ENCODE measurements at regions not wholly inside any gene's neighbourhood (a gene's known extent, or its start where the extent isn't known, plus 50 kb on each side); places are given as distances from the start of the nearest gene placed in this dataset.

GRCh38 chr13:83024955-83025594 is 857.2 kb downstream of the SLITRK1 start:
- Histone ChIP-seq H3K4me2 (no peak overlapping the region), H3K79me2 (no peaks in the 10 kb centered on the region), H3K36me3 (replicated peaks; ENCODE audit: insufficient read depth, low read depth) (no peaks in the 10 kb centered on the region), H3K27ac (no peak overlapping the region), H2AFZ (no peak overlapping the region), H3K4me1 (ENCODE audit: insufficient read depth) (no peaks in the 10 kb centered on the region), H3K9me2 (replicated peaks; ENCODE audit: insufficient read depth) (no peaks in the 10 kb centered on the region), H4K20me1 (ENCODE audit: insufficient read depth, poor library complexity, severe bottlenecking) (no peaks in the 10 kb centered on the region), H3K9me3 (ENCODE audit: low read depth) (no peaks in the 10 kb centered on the region), H3K27me3 (no peaks in the 10 kb centered on the region), H3K4me3 (no peak overlapping the region)
- peak; percentile 4 for DNase-seq (ENCODE audit: low spot score)
- TF ChIP-seq, protein P1, sequence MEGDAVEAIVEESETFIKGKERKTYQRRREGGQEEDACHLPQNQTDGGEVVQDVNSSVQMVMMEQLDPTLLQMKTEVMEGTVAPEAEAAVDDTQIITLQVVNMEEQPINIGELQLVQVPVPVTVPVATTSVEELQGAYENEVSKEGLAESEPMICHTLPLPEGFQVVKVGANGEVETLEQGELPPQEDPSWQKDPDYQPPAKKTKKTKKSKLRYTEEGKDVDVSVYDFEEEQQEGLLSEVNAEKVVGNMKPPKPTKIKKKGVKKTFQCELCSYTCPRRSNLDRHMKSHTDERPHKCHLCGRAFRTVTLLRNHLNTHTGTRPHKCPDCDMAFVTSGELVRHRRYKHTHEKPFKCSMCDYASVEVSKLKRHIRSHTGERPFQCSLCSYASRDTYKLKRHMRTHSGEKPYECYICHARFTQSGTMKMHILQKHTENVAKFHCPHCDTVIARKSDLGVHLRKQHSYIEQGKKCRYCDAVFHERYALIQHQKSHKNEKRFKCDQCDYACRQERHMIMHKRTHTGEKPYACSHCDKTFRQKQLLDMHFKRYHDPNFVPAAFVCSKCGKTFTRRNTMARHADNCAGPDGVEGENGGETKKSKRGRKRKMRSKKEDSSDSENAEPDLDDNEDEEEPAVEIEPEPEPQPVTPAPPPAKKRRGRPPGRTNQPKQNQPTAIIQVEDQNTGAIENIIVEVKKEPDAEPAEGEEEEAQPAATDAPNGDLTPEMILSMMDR (IDR thresholded peaks at IDR 0.05; ENCODE audit: poor library complexity), result no peak
- no peak for TF ChIP-seq EZH2phosphoT487 (IDR thresholded peaks at IDR 0.05; ENCODE audit: low read depth, severe bottlenecking, unreplicated experiment)
- 79% methylated on average over 1 of the region's 1 CpG for WGBS (ENCODE audit: low lambda C conversion rate, missing lambda C conversion rate)

GRCh38 chr13:83024232-83024631 is 858.0 kb downstream of the SLITRK1 start:
- WGBS (ENCODE audit: low lambda C conversion rate, missing lambda C conversion rate), result 88% methylated on average over 1 of the region's 1 CpG

GRCh38 chr13:83019986-83020385 is 862.3 kb downstream of the SLITRK1 start:
- no peak overlapping the region for H3K4me2 ChIP-seq
- H3K36me3 ChIP-seq (replicated peaks; ENCODE audit: insufficient read depth, low read depth), result no peaks in the 10 kb centered on the region
- no peaks in the 10 kb centered on the region for H3K9me3 ChIP-seq (ENCODE audit: low read depth)
- no peaks in the 10 kb centered on the region for H4K20me1 ChIP-seq (ENCODE audit: insufficient read depth, poor library complexity, severe bottlenecking)
- H3K4me1 ChIP-seq (ENCODE audit: insufficient read depth), result no peaks in the 10 kb centered on the region
- no peak overlapping the region for H2AFZ ChIP-seq
- no peaks in the 10 kb centered on the region for H3K9me2 ChIP-seq (replicated peaks; ENCODE audit: insufficient read depth)
- DNase-seq (ENCODE audit: low spot score), result no peak
- H3K27ac ChIP-seq, result no peak overlapping the region
- no peak overlapping the region for H3K4me3 ChIP-seq
- H3K27me3 ChIP-seq, result no peaks in the 10 kb centered on the region
- TF ChIP-seq, protein P1 (IDR thresholded peaks at IDR 0.05; ENCODE audit: poor library complexity), result no peak
- no peak for TF ChIP-seq EZH2phosphoT487 (IDR thresholded peaks at IDR 0.05; ENCODE audit: low read depth, severe bottlenecking, unreplicated experiment)
- TF ChIP-seq EZH2 (IDR thresholded peaks at IDR 0.05; ENCODE audit: borderline replicate concordance), result no peak
- 86% methylated on average over 4 of the region's 4 CpGs for WGBS (ENCODE audit: low lambda C conversion rate, missing lambda C conversion rate)
- H3K79me2 ChIP-seq, result no peaks in the 10 kb centered on the region

More at GRCh38 chr13:83024232-83024631, 858.0 kb downstream of the SLITRK1 start:
- Histone ChIP-seq H2AFZ (no peak overlapping the region), H3K4me1 (ENCODE audit: insufficient read depth) (no peaks in the 10 kb centered on the region), H3K4me2 (no peak overlapping the region), H3K9me3 (ENCODE audit: low read depth) (no peaks in the 10 kb centered on the region), H3K79me2 (no peaks in the 10 kb centered on the region), H3K27ac (no peak overlapping the region), H3K27me3 (no peaks in the 10 kb centered on the region), H3K36me3 (replicated peaks; ENCODE audit: insufficient read depth, low read depth) (no peaks in the 10 kb centered on the region), H3K9me2 (replicated peaks; ENCODE audit: insufficient read depth) (no peaks in the 10 kb centered on the region), H3K4me3 (no peak overlapping the region), H4K20me1 (ENCODE audit: insufficient read depth, poor library complexity, severe bottlenecking) (no peaks in the 10 kb centered on the region)
- DNase-seq (ENCODE audit: low spot score), result no peak
- TF ChIP-seq, protein P1 (IDR thresholded peaks at IDR 0.05; ENCODE audit: poor library complexity), result no peak
- TF ChIP-seq EZH2 (IDR thresholded peaks at IDR 0.05; ENCODE audit: borderline replicate concordance), result no peak
- no peak for TF ChIP-seq EZH2phosphoT487 (IDR thresholded peaks at IDR 0.05; ENCODE audit: low read depth, severe bottlenecking, unreplicated experiment)

All from hepatocyte (in vitro differentiated cells).